Stimulated activated CD8-positive, alpha-beta memory T cell treated with anti-CD3 and anti-CD28 coated beads, Interleukin-4, amount 100 ng/mL, for 1 hour (primary cell): ENCODE measurements at regions not wholly inside any gene's neighbourhood (a gene's known extent, or its start where the extent isn't known, plus 50 kb on each side); places are given as distances from the start of the nearest gene placed in this dataset.

ENCODE experiments used
- DNase-seq, 2 donors: peaks; one replicate each; pipeline ENCODE4 v3.0.0-alpha.2; 2020; ENCODE audit warnings: low read depth in 2 of 2, low spot score in 1 of 2

GRCh38 chr2:43109261-43109743 is 117.1 kb downstream of the ZFP36L2 start:
- no peak for DNase-seq

DNA sequence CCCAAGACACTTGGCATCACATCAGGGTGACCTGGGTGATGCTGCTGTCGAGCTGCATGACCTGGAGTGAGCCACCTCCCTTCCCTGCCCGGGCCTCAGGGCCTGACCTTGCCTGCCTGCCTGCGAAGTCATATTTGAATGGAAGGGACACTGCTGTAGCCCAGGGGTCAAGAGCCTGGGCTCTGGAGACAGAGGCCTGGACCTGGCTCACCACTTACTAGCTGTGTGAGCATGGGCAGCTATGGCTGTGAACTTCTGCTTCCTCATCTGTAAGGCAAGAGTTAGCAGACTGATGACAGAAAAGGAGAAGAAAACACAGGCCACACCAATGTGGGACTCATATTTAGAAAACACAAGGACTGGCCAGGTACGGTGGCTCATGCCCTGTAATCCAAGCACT is 118.7 kb downstream of the ZFP36L2 start:
- no peak for DNase-seq

DNA sequence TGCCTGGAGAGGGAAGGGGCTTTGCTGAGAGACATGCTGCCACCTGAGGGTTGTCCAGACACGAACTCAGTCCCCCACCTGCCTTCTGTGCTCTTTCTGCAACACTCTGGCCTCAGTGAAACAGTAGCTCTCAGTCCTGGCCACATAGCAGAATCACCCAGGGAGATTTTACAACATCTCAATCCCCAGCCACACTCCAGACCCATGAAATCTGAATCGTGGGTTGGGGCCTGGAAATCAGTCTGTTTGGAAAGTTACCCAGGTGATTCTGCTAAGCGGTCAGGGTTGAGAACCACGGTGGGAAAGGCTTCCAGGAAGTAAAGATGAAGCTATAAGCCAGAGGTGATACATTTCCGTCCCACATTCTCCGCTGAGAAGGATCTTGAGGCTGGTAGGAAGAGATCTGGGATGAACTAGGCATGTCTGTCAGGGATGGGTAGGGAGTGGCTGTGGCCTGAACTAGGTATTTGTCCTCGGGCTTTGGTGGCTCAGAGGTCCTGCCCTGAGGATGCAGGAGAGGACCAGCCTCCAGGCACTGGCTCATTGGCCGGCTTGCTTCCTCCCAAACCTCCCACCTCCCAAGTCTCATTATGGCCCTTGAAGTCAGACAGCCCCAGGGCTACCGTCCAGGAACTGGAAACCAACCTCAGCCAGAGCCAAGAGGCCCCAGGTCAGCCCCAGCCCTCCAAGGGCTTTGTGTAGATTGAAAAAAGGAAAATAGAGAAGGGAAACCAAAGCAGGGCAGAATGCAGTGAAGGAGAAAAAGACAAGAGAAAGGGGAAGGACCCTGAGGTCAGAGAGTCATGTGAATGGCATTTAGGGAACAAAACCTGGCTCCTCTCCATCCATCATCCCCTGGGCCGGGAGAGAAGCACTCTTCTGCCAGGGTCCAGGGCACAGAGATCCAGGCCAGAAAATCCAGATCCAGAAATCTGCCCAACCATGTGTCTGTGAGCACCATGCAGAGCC is 119.6 kb downstream of the ZFP36L2 start:
- no peak for DNase-seq

DNA sequence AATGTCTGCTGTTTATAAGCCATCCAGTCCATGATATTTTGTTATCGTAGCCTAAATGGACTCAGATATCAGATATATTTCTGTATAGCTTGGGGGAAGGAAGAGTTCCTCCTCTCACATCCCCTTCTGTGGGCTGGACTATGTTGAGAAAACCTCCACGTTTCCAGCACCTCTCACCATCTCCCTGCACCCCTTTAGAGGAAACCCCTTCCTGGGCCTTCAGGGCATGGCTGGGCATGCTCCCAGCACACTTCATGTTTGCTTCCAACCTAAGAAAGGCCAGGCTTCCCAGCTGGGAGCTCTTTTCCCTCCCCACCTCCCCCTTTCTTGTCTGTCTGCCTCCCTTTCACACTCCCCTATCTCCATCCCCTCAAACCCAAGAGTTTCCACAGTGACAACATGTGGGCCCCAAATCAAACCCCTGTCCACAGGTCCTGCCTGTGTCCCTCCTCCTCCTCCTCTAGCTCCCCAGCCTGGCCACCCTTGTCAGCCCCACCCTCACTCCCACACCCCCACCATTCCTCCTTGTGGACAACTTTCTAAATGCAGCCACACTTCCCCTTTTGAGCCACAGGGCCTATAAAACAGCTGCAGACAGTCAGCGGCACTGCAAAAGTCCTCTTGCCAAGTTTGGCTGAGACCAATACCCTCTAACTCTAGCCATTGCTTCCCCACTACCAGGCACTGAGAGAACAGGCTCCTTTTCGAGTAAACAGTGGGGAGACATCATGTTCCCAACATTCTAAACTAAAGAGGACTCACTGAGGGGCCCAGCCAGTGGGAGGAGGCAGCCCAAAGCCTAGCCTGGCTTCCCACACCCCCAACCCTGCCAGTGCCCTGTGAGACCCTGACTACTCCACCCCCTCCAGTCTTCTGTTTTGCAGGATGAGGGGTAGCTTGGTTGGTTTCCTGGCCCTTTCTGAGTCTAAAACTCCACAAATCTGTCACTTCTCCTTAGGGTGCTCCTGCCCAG is 120.5 kb downstream of the ZFP36L2 start:
- no peak for DNase-seq

DNA sequence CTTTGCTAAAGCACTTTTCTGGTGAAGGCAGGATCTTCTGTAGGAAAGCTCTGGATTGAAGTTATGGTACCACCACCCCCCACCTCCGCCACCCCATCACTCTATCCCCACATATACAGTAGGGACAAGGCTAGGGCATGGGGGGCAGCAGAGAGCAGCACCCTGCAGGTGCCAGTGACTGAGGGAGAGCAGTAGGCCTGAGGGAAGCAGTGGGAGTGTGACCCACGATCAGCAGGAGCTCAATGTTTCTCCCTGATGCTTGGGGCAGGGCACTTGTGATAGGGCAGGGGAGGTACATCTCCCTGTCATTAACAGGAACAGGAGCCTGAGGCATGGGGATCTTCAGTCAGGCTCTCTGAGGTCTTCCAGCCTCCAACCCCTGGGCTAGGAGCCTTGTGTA is 121.6 kb downstream of the ZFP36L2 start:
- no peak for DNase-seq

DNA sequence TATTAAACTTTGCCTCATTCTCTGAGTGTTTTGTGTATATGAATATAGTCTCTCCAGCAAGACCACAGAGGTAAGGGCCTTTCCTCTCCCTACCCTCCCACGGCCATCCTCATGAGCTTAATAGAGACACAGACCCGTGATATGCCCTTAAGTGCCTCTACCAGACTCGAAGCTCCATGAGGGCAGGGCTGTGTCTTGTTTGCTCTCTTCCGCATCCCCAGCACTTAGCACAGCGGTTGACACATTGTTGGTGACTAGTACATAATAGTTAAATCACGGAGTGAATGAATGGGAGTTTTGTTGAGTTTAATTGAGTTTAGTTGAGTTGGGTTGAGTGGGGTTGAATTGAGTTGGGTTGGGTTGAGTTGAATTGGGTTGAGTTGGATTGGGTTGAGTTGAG is 122.3 kb downstream of the ZFP36L2 start:
- DNase-seq: no peak

GRCh38 chr2:43103093-43103404 is 123.4 kb downstream of the ZFP36L2 start:
- no peak for DNase-seq

DNA sequence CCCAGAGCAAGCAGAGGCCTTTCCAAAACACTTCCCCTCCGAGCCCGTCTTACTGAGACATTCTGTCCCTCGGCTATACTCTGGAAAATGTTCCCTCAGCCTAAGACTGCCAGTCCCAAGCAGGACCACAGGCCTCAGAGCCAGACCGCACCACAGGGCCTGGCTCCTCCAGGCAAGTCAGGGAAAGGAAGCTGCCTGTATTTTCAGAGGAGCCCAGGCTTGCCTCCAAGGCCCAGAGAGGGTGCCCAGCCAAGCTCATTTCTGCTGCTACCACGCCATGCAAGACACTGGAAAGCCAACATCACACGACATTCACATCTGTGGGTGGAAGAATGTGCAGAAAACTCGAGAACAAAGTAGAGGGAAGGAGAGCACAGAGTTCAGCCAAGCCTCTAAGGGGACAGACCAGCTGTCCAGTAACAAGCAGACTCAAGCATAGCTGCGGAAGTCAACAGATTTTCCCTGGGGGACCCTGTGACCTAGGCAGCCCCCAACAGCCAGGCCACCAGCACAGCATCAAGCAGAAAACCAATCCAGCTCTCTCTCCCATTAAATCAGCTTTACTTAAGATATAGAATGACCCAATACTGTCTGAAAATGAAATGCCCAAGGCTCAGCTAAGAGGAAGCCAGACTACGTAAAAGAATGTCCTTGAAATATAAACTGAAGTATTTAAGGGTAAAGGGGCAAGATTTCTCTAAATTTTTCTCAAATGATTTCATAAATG is 123.9 kb downstream of the ZFP36L2 start:
- no peak for DNase-seq

- DNase-seq: no peak
Measured at GRCh38 chr2:43101751-43102150, 124.7 kb downstream of the ZFP36L2 start.

GRCh38 chr2:43100883-43101662 is 125.3 kb downstream of the ZFP36L2 start:
- DNase-seq: no peak

GRCh38 chr2:43100362-43100882 is 126.0 kb downstream of the ZFP36L2 start:
- DNase-seq: no peak

DNA sequence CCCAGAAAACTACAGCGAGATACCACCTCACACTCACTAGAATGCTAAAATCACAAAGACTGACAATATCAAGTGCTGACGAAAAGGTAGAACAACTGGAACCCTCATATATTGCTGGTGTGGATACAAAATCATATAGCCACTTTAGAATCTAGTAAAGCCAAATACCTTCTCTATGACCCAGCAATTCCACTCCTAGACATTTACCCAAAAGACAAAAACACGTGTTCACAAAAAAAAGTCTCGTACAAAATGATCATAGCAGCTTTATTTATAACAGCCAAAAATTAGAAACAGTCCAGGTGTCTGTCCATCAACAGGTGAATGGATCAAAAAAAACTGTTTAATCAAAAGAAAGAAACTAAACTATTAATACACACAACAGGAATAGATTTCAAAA is 126.6 kb downstream of the ZFP36L2 start:
- DNase-seq: no peak

GRCh38 chr2:43098539-43098938 is 127.9 kb downstream of the ZFP36L2 start:
- DNase-seq: no peak

DNA sequence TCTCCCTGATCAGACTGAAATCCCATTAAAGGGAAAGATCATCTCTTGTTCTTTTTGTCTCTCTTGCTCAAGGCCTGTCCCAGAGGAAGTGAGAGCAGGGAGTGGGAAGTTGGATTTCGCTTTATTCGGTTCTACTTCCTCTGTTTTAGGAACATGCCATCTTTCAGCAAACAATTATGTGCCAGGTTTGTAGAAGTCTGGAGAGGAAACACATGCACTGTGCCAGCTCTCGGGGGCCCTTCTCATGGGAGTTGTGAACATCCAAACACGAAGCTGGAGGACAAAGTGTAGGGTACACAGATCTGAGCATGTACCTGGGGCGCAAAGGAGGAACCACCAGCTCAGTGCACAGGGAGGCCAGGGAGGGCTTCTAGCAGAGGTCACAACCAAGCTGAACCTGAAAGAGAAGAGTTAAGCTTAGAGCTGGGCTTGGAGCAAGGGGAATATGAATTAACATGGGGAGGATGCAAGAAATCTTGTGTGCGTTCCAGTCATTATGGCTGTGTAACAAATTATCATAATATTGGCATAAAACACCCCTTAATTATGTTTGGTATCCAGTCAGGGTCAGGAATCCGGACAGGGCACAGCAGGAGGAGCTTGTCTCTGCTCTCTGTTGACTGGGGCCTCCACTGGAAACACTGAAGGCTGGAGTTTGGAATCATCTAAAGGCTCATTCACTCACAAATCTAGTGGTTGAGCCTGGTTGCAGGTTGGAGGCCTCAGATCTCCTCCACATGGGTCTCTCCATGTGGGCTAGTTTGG is 128.6 kb downstream of the ZFP36L2 start:
- DNase-seq: no peak

GRCh38 chr2:43095533-43096295 is 130.7 kb downstream of the ZFP36L2 start:
- no peak for DNase-seq

GRCh38 chr2:43092520-43093179 is 133.8 kb downstream of the ZFP36L2 start:
- no peak for DNase-seq

DNA sequence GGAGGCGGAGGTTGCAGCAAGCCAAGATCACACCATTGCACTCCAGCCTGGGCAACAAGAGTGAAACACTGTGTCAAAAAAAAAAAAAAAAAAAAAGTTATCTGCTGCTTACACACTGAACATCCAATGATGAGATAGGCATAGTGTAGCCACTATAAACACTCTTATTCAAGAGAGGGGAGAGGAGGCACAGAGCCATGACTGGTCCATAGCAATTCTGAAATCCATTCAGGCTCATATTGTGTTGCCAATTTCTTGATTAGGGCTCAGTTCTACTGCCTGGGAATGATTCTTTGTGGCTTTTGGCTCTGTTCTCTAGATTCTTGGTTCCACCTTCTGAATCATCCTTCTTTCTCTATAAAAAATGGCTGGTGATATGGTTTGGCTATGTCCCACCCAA is 136.1 kb downstream of the ZFP36L2 start:
- no peak for DNase-seq
